HG02763 (cell line): ENCODE measurements at regions not wholly inside any gene's neighbourhood (a gene's known extent, or its start where the extent isn't known, plus 50 kb on each side); places are given as distances from the start of the nearest gene placed in this dataset.

Experiments used
- ATAC-seq: cut with Tn5 transposase; IDR thresholded peaks from one replicate; pipeline ENCODE4 v1.9.1; 2021; ENCODE audit warnings: mild to moderate bottlenecking, moderate library complexity; ENCODE audit not compliant: unreplicated experiment

DNA sequence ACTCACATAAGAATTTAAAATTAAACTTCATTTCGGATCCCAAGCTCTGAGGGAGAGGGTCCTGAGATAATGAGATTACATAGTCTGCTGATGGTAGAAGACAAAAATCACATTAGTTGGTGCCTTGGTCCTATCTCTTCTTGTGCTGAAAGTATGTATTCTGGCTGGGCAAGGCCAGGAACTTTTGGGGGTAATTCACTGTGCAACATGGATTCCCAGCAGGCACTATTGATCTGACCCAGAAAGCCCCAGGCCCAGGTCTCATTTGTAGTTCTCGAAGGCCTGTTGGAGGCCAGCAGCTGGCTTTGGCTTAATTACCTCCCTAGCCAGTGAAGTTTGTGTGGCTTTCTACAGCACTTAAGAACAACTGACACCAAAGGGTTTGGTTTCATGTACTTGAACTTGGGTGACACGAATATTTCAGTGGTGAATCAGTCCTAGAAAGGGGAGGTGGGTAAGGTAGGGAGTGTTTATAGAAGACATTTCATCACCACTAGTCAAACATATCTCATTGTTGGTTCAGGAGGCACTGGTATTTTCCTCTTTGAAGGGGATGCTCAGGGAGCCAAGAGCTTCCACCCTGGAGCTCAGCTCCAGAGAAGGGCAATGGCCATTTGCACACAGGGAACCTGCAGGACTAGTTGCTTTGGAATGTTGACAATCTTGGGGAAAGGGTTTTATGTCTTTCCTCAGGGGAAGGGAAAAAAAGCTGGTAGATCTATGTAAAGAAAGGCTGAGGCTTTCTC lies 217.8 kb downstream of the OSR1 start:
- ATAC-seq = no peak

DNA sequence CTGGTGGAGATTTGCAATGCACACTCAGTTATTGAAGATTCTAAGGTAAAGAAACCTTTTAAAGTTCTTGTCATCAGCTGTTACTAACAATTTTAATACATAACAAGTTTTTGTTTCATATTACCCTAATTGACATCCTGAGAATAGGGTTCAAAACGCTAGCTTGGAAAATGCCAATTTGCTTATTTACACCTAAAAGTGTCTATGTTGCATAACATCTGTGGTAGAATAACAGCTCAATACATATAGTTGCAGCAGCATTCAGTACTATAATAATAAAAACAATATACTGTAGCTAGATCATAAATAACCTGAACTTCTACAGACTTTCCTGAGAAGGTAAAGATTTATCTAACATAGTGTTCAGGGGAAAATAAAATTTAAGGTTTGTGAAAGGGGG lies 219.0 kb downstream of the OSR1 start:
- ATAC-seq = no peak

- ATAC-seq = no peak
Observed at GRCh38 chr2:19138264-19138825, 220.1 kb downstream of the OSR1 start.

- no peak for ATAC-seq
Observed at GRCh38 chr2:19137433-19137832, 221.0 kb downstream of the OSR1 start.

GRCh38 chr2:19132967-19133366 lies 225.5 kb downstream of the OSR1 start:
- ATAC-seq = no peak

- ATAC-seq = no peak
Observed at GRCh38 chr2:19131871-19132270, 226.6 kb downstream of the OSR1 start.

DNA sequence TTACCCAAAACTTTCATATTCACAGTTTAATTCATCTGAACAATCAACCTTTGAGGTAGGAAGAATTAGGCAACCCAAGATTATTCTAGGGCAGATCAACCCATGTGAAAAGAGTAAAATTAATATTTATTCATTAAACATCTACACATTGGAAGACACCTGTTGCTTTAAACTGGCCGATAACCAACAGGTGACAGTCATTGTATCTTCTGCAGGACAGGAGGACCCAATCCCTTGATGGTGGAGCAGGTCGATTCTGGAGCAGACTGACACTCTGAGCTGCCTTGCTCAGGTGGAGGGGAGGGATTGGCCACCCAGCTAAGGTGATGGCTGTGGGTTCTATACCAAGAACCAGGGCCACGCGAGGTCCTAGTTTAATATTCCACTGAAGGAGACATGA lies 230.3 kb downstream of the OSR1 start:
- no peak for ATAC-seq

GRCh38 chr2:19127616-19128015 lies 230.8 kb downstream of the OSR1 start:
- ATAC-seq = no peak

- ATAC-seq = no peak
Observed at GRCh38 chr2:19125901-19126680, 232.3 kb downstream of the OSR1 start.

DNA sequence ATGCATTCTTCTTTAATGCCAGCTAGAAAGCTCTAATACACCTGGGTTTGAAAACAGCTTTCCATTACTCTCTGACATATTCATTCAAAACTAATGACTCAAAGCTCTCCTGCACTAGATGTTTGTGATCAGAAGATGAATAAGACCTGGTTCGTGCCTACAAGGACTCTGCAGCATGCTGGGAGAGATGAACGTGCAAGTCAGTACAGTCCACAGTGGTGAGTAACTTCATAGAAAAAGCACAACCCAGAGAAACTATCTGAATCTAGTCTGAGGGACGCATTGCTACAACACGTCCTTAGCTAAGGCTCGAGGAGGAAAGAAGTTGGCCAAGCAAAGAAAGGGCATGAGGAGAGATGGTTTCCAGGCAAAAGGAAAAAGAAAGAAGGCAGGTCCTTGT lies 234.3 kb downstream of the OSR1 start:
- no peak for ATAC-seq

DNA sequence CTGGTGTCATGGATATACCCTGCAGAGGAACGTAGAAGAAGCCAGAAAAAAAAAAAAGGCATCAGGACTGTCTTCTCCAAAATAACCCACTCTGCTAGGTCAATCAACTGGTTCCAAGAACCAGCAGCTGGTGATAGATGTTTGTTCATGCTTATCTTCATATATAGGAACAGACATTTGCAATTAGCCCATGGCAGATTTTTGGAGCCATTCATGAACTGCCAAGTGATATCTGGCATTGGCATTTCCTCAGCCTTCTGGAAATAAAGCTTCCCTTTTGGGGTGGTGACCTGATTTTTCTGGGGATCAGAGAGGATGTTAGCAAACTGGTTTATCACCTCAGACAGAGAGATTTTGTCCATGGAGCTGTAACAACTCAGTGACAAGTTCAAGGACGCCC lies 234.9 kb downstream of the OSR1 start:
- no peak for ATAC-seq

- ATAC-seq = no peak
Observed at GRCh38 chr2:19122220-19122619, 236.2 kb downstream of the OSR1 start.

DNA sequence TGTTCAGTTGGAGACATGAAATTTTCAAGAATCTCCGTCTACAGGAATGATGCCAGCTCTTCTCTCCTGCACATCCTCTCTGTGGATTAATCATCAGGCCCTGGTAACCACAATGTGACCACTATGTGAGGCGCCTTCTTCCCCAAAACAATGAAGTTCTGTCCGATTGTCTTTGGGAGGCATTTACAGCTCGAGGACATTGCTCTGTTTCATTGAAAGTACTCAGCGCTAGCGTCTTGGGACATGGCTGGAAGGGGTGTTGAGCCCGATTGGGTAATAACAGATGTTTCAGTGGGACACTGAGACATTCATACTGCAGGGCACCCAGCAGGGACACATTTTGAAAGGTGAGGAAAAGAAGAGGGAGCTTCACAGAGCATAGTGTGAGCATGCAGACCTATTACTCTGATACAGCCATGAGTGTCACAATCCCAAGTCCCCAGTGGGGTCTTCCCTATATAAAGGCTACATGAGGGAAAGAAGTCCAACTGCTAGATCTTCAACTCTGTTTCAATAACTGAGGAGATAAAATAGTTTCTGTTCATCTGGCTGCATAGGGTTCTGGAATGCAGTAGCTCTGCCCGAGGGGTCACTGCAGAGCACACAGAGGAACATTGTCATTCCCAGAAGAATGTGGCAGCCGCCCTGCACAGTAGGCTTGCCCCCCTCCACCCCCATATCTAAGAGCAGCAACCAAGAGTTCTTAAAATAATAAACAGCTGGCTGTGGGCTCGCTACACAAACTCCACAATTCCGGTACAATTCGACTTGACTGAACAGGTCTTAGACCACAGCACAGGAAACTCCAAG lies 237.3 kb downstream of the OSR1 start:
- no peak for ATAC-seq

- ATAC-seq = no peak
Observed at GRCh38 chr2:19120181-19120580, 238.2 kb downstream of the OSR1 start.

- no peak for ATAC-seq
Observed at GRCh38 chr2:19119326-19120001, 239.0 kb downstream of the OSR1 start.

- no peak for ATAC-seq
Observed at GRCh38 chr2:19116918-19117317, 241.5 kb downstream of the OSR1 start.

- no peak for ATAC-seq
Observed at GRCh38 chr2:19114754-19115231, 243.6 kb downstream of the OSR1 start.

DNA sequence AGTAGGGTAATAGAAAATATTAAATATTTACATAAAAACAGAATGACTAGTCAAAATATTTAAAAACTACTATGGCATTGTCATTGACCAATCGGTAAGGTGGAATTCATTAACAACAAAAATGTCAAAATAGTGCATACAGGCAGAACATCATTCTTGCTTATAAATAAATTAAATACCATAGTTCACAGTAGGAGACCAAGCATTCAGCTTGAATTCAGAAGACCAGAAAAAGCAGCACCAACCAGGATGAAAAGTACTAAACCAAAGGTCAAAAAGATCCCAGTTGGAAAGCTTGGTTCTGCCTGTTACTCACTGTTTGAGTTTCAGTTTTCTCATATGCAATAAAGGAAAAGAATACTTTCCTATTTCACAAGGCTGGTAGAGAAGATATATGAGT lies 244.3 kb downstream of the OSR1 start:
- no peak for ATAC-seq

DNA sequence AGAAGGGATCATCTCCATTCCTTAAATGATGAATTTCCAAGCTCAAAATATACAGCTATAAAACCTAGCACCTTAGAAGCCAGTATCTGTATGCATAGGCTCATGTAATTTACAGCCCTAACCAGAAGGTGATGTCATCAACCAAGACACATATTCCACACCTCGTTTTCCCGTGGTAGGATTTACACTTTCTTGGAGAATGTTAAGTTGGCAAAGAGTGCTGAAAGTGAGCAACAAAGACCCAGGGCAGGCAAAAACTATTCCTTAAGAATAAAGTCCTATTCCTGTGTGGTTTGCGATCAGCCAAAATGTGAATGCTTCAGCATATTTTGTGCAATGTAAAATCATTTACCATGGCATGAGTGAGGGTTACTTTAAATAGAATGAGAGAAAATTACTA lies 247.1 kb downstream of the OSR1 start:
- ATAC-seq = no peak

GRCh38 chr2:19109518-19109917 lies 248.9 kb downstream of the OSR1 start:
- ATAC-seq = no peak

GRCh38 chr2:19106376-19106775 lies 252.0 kb downstream of the OSR1 start:
- no peak for ATAC-seq
